Omental fat pad (tissue), 3 donors: ENCODE measurements at regions not wholly inside any gene's neighbourhood (a gene's known extent, or its start where the extent isn't known, plus 50 kb on each side); places are given as distances from the start of the nearest gene placed in this dataset.

ENCODE experiments used
- ATAC-seq: fragments of 150-250 bp; one replicate; pipeline ENCODE4 v1.9.1; 2016; ENCODE audit warnings: mild to moderate bottlenecking, moderate library complexity; ENCODE audit not compliant: low FRiP score
- DNase-seq: peaks from one replicate; pipeline ENCODE4 v3.0.0-alpha.2; 2019; ENCODE audit warnings: low spot score
- CTCF ChIP-seq, 3 donors: fragments of 450-650 bp; IDR thresholded peaks; one replicate each; pipeline ENCODE4 v1.5.1; 2016 to 2017; ENCODE audit warnings: antibody characterized with exemption in 3 of 3, mild to moderate bottlenecking in 3 of 3, moderate library complexity in 2 of 3

- no peak for DNase-seq
- TF ChIP-seq CTCF (IDR thresholded peaks at IDR 0.05): no peak
- ATAC-seq: no peak
Observed at GRCh38 chr10:61302124-61302523, 151.1 kb downstream of the TMEM26 start.

- DNase-seq (no peak), ATAC-seq (no peak)
- TF ChIP-seq CTCF (IDR thresholded peaks at IDR 0.05): no peak
Observed at GRCh38 chr10:61301575-61301974, 151.6 kb downstream of the TMEM26 start.

- DNase-seq: no peak
- no peak for TF ChIP-seq CTCF (IDR thresholded peaks at IDR 0.05)
- no peak for ATAC-seq
Observed at GRCh38 chr10:61299841-61300240, 153.3 kb downstream of the TMEM26 start.

- ATAC-seq (no peak), DNase-seq (no peak)
- TF ChIP-seq CTCF (IDR thresholded peaks at IDR 0.05): no peak
Observed at GRCh38 chr10:61299156-61299555, 154.0 kb downstream of the TMEM26 start.

GRCh38 chr10:61298194-61298593 is 155.0 kb downstream of the TMEM26 start:
- DNase-seq (no peak), ATAC-seq (no peak)
- no peak for TF ChIP-seq CTCF (IDR thresholded peaks at IDR 0.05)

- DNase-seq (no peak), ATAC-seq (no peak)
- no peak for TF ChIP-seq CTCF (IDR thresholded peaks at IDR 0.05)
Observed at GRCh38 chr10:61296161-61296560, 157.0 kb downstream of the TMEM26 start.

- no peak for DNase-seq
- no peak for ATAC-seq
- no peak for TF ChIP-seq CTCF (IDR thresholded peaks at IDR 0.05)
Observed at GRCh38 chr10:61294131-61294530, 159.1 kb downstream of the TMEM26 start.
